HG03196 (cell line): ENCODE measurements at regions not wholly inside any gene's neighbourhood (a gene's known extent, or its start where the extent isn't known, plus 50 kb on each side); places are given as distances from the start of the nearest gene placed in this dataset.

Source experiments
- ATAC-seq: cut with Tn5 transposase; IDR thresholded peaks from one replicate; pipeline ENCODE4 v1.9.1; 2021; ENCODE audit not compliant: unreplicated experiment

DNA sequence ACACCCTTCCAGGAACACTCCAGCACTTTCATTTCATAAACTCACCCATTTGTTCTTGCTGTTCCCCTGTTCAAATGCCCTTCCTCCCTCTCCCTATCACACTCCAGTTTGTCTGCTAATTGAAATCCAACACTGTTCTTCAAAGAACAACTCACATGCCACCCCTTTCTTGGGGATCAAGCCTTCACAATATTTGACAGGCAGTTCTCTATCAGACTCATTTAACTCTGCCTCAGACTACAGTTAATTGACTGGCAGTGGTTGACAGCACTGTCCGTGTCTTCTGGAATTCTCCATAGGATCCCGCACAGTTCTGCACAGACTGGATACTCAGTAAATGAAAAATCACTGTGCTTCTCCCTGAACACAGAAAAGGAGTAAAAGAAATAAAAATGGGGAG, 87.8 kb downstream of the PMP22 start:
- no peak for ATAC-seq

GRCh38 chr17:15175356-15175755, 89.8 kb downstream of the PMP22 start:
- ATAC-seq: no peak

GRCh38 chr17:15171167-15172047, 93.7 kb downstream of the PMP22 start:
- no peak for ATAC-seq

GRCh38 chr17:15169676-15170075, 95.5 kb downstream of the PMP22 start:
- ATAC-seq: no peak

GRCh38 chr17:15168379-15168778, 96.7 kb downstream of the PMP22 start:
- no peak for ATAC-seq

GRCh38 chr17:15161395-15161794, 103.7 kb downstream of the PMP22 start:
- ATAC-seq: no peak

DNA sequence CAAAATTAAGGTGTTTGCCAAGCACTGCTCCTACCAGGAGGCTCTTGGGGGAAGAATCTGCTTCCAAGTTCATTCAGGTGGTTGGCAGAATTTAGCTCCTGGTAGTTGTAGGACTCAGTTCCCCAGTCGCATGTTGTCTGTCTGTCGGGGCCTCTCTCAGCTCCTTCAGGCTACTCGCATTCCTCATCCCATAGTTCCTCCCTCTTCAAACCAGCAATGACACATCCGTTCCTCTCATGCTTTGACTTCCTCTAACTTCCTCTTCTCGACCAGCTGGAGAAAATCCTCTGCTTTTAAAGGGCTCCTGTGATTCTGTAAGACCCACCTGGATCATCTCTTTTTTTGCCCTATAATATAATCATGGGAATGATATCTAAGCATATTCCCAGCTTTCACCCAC, 108.1 kb downstream of the PMP22 start:
- ATAC-seq: no peak

GRCh38 chr17:15154618-15155017, 110.5 kb downstream of the PMP22 start:
- ATAC-seq: no peak

DNA sequence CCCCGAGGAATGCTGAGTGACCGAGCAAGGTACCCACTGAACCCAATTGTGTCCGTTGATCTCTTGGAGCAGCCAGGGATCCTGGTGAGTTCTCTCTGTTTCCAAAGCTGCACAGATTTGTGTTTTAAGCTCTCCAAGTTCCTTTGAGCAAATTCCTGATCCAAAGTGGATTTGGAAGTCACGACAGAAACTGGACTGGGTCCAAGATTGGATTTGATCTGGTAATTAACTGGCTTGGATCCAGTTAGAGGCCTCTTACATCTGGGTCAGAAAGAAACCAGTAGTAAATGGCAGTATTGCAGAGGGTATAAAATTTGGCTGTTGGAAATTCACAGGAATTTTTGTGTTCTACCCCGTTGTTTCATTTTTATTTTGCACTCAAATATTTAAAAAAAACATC, 119.5 kb downstream of the PMP22 start:
- no peak for ATAC-seq

GRCh38 chr17:15143524-15143923, 121.6 kb downstream of the PMP22 start:
- ATAC-seq: no peak

GRCh38 chr17:15134363-15134762, 130.8 kb downstream of the PMP22 start:
- no peak for ATAC-seq

DNA sequence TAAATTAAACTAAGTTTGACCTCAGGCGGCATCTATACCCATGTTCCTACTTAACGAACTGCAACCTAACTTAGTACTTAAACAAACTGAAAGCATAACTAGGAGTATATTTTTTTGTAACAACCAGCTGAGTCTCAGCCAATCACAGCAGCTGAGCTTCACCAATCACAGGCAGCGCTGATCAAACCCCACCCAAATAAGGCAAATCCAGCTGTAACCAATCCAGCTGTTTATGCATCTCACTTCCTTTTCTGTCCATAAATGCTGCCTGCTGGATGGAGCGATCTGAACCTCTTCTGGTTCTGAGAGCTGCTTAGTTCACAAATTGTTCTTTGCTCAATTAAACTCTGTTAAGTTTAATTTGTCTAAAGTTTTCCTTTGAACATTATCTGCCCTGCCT, 131.3 kb downstream of the PMP22 start:
- ATAC-seq: no peak

- no peak for ATAC-seq
Observed at GRCh38 chr17:15133143-15133542, 132.0 kb downstream of the PMP22 start.

DNA sequence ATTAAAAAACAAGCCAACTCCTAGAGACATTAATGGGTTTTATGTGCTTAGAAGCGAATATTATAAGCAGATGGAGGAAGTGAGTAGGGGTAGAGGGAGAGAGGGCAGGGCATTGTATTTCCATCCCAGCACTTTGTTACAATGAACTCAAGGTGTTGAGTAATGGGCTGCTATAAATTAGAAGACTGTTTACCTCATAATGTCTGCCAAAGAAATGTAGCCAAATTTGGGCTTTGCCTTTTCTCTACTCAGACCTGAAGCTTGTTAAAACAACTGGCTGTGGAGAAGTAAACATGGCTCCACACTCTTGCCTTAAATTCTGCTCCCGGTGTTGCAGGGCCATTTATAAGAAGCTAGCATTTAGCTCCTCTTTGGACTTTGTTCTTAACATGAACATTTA, 134.7 kb downstream of the PMP22 start:
- no peak for ATAC-seq

DNA sequence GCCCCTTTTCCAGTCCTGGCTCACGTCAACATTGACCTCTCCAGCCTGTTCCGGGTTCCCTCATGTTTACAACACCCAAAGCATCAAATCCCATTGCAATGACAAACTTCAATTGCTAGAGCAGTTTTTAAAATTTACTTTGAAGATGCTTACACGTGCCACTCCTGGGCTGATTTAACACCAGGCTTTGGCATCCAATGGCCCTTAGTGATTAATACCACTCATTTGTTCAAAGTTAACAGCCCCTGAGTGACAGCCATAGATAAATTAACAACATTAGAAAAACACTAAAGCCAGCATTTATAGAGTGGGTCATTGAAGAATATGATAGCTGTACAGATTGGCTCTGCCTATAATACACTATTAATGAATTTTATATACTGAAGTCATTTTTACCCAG, 135.1 kb downstream of the PMP22 start:
- ATAC-seq: no peak

DNA sequence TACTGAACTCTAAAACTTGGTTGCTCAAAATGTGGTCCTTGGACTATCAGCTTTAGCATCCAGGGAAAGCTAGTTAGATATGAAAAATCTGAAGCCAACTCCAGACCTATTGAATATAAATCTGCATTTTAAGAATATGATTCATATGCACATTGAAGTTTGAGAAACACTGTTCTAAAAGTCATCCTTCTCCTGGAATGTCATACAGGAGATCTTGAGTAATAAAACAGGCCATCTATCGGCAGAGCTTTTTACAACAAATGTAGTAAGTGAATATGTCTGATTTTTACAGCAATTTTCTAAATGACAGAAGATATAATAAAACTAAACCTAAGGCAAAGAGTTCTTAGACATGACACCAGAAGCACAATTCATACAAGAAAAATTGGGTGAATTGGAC, 140.4 kb downstream of the PMP22 start:
- no peak for ATAC-seq

DNA sequence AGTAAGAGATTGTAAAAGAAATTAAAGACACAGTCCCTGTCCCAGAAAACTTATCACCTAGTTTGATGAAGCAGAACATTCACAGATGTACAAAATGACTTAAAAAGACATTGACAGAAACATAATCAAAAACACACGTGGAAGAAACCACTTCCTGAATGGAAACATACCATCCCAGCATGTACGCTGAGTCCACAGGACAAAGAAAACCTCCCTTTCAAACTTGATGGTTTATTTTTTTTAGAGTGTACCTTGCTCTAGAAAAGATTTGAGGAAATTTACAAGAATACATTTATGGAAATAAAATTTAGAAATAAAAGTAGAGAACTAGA, 140.9 kb downstream of the PMP22 start:
- no peak for ATAC-seq

DNA sequence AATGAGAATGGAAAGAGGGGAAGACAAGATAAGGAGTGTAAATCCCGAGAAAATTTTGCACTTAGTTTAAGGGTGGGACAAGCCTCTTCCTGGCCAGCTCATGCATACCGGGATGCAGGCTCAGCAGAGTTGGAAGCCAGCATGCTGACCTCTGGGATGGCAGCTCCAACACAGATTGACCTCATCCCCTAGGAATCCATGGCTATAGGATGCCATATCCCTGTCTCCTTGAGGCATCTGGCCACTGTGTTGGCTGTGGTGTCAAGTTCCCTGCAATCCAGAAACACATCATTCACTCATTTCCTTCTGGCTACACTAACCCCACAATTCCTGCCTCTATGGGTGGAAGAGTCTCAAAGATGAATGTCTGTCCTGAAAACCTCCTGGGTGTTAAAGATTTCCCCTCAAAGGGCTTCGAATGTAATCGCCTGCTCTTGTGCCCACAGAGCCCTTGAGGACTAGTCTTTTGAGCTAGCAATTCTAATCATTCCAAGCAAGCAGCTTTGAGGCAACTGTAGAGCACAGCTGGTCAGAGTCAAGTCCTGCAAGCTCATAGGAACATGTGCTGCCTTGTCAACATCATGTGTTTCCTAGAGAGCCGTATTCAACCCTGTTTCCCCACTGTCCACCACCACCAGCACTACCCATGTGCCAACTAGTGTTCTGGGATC, 141.4 kb downstream of the PMP22 start:
- no peak for ATAC-seq

- no peak for ATAC-seq
Observed at GRCh38 chr17:15122857-15123256, 142.3 kb downstream of the PMP22 start.

DNA sequence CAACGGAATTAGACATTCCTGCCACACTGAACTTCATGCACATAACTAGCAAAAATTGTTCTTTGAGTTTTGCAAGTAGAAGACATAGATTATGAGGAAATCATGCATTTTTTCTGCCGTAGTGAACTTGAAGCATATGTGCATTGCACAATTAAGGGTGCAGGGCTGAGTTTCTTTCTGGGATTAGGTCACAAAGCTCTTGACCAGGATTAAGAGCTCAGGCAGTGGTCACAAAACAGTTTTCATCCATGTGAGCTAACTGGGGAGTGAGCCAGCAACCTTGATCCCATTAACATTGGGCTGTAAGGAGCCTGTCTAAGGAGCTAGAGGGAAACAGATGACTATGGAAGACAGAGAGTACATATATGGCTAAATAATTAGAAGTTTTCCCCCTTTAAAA, 143.7 kb downstream of the PMP22 start:
- ATAC-seq: no peak

GRCh38 chr17:15119968-15120367, 145.2 kb downstream of the PMP22 start:
- ATAC-seq: no peak

- no peak for ATAC-seq
Observed at GRCh38 chr17:15117239-15117638, 147.9 kb downstream of the PMP22 start.
